ENCODE measurements at regions not wholly inside any gene's neighbourhood (a gene's known extent, or its start where the extent isn't known, plus 50 kb on each side); places are given as distances from the start of the nearest gene placed in this dataset.
"Not testable (repeated sequence)": the region's sequence is repeated elsewhere in the genome, so short reads cannot be mapped to it uniquely, and the experiment has no call there.

DNA sequence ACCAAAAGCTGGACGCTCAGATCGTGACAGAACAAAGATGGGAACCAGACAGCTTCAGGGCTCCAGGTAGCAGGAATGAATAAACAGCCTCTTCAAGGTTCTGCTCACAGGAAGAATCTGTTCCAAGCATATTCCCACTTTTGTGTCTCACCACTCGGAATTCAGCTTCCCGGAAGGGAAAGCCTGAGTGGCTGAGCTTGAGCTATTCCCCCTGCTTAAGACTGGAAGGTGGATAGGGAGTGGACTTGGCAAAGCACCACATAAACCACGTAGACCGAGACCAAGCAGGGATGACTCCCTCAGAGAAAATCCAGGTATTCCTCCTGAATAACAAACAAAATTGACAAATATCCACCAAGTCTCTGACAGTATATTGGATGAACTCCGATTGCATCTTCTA, 180.2 kb upstream of the NR2F2 start:
- Histone ChIP-seq H3K9me3 (ENCODE audit: control insufficient read depth in 1 of 2, low read length in 2 of 2) (no peaks in the 10 kb centered on the region), H3K27me3 (ENCODE audit: control insufficient read depth in 1 of 2, insufficient read depth in 2 of 2, low read length in 2 of 2) (no peaks in the 10 kb centered on the region), H3K36me3 (ENCODE audit: control insufficient read depth in 1 of 2, insufficient read depth in 2 of 2, low read length in 2 of 2) (no peaks in the 10 kb centered on the region), H3K4me1 (ENCODE audit: control insufficient read depth in 1 of 2, insufficient read depth in 2 of 2, low read length in 2 of 2) (no peaks in the 10 kb centered on the region), H3K9ac (ENCODE audit: low read depth in 1 of 2, low read length in 2 of 2) (no peak overlapping the region), H3K4me3 (ENCODE audit: low read depth in 1 of 2, low read length in 2 of 2) (no peak overlapping the region), H3K27ac (ENCODE audit: low read depth, low read length) (no peak overlapping the region)

DNA sequence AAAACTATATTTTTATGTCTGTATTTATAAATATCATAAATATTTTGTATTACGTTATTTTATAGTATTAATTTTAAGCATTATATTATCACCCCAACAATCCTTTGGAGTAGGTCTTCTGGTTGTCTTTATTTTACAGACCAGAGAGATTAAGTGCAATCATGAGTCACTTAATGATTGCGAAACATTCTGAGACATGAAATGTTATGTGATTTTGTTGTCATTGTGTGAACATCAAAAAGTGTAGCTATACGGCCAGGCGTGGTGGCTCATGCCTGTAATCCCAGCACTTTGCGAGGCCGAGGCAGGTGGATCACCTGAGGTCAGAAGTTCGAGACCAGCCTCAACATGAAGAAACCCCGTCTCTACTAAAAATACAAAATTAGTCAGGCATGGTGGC, 178.8 kb upstream of the NR2F2 start:
- H3K4me3 ChIP-seq (ENCODE audit: low read depth in 1 of 2, low read length in 2 of 2); H3K9ac ChIP-seq (ENCODE audit: low read depth in 1 of 2, low read length in 2 of 2); H3K4me1 ChIP-seq (ENCODE audit: control insufficient read depth in 1 of 2, insufficient read depth in 2 of 2, low read length in 2 of 2); H3K36me3 ChIP-seq (ENCODE audit: control insufficient read depth in 1 of 2, insufficient read depth in 2 of 2, low read length in 2 of 2); H3K27me3 ChIP-seq (ENCODE audit: control insufficient read depth in 1 of 2, insufficient read depth in 2 of 2, low read length in 2 of 2); H3K27ac ChIP-seq (ENCODE audit: low read depth, low read length); H3K9me3 ChIP-seq (ENCODE audit: control insufficient read depth in 1 of 2, low read length in 2 of 2): not testable (repeated sequence)

DNA sequence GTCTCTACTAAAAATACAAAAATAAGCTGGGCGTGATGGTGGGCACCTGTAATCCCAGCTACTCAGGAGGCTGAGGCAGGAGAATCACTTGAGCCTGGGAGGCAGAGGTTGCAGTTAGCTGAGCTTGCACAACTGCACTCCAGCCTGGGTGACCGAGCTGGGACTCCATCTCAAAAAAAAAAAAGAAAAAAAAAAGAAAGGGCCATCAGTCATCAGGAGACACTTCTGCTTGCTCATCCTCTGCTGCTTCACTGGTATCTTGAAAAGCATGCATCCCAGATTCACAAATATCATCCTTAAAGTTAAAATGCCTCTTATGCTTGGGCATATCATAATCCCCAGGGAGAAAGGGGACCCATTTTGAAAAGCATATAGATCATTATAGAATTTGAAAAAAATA, 176.6 kb upstream of the NR2F2 start:
- Histone ChIP-seq H3K9ac (ENCODE audit: low read depth in 1 of 2, low read length in 2 of 2) (no peak overlapping the region), H3K27me3 (ENCODE audit: control insufficient read depth in 1 of 2, insufficient read depth in 2 of 2, low read length in 2 of 2) (peaks cover 0 to 4% of the 10 kb centered on the region in 2 donors), H3K36me3 (ENCODE audit: control insufficient read depth in 1 of 2, insufficient read depth in 2 of 2, low read length in 2 of 2) (no peaks in the 10 kb centered on the region), H3K4me1 (ENCODE audit: control insufficient read depth in 1 of 2, insufficient read depth in 2 of 2, low read length in 2 of 2) (no peaks in the 10 kb centered on the region), H3K9me3 (ENCODE audit: control insufficient read depth in 1 of 2, low read length in 2 of 2) (no peaks in the 10 kb centered on the region), H3K4me3 (ENCODE audit: low read depth in 1 of 2, low read length in 2 of 2) (no peak overlapping the region), H3K27ac (ENCODE audit: low read depth, low read length) (no peak overlapping the region)

DNA sequence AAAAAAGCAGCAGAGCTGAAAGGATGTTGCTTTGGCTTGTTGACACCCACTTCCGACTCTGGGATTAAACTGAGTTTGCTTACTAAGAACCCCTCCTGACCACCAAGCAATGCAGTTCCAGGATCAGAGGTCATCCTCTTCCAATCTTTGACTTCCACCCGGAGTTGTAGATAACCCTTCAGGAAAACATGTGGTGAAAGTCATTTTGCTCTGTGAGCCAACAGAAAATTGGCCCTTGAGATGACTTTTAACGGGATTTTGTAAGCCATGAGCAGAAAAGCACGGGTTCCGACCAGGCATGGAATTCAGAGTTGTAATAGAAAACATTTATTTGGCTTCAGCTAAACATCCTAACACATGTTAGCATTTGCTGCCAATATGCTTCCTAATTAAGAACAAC, 171.6 kb upstream of the NR2F2 start:
- Histone ChIP-seq H3K36me3 (ENCODE audit: control insufficient read depth in 1 of 2, insufficient read depth in 2 of 2, low read length in 2 of 2) (no peaks in the 10 kb centered on the region), H3K4me1 (ENCODE audit: control insufficient read depth in 1 of 2, insufficient read depth in 2 of 2, low read length in 2 of 2) (peaks cover 6 to 10% of the 10 kb centered on the region in 2 donors), H3K9me3 (ENCODE audit: control insufficient read depth in 1 of 2, low read length in 2 of 2) (no peaks in the 10 kb centered on the region), H3K9ac (ENCODE audit: low read depth in 1 of 2, low read length in 2 of 2) (no peak overlapping the region), H3K4me3 (ENCODE audit: low read depth in 1 of 2, low read length in 2 of 2) (no peak overlapping the region), H3K27me3 (ENCODE audit: control insufficient read depth in 1 of 2, insufficient read depth in 2 of 2, low read length in 2 of 2) (peaks cover 0 to 4% of the 10 kb centered on the region in 2 donors), H3K27ac (ENCODE audit: low read depth, low read length) (no peak overlapping the region)

DNA sequence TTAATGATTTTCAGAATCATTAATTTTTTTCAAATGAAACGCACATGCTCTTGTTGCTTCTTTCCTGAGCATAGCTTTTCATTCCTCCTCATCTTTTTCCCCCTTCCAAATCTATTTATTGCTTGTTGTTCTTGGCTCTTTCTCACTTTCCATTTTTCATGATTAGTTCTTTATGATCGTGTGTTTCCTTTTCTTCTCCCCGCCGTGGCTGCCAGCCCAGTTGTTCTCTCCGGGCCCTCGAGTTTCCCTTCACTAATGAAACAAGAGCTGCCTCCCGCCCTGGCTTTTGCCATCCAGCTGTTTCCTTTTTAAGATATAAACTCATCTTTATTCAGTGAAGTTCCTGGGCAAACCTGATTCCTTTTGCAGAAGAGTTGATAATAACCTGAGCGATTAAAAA, 170.2 kb upstream of the NR2F2 start:
- no peak overlapping the region for H3K27ac ChIP-seq (ENCODE audit: low read depth, low read length)
- no peak overlapping the region for H3K9ac ChIP-seq (ENCODE audit: low read depth in 1 of 2, low read length in 2 of 2)
- H3K4me3 ChIP-seq (ENCODE audit: low read depth in 1 of 2, low read length in 2 of 2): no peak overlapping the region
- H3K9me3 ChIP-seq (ENCODE audit: control insufficient read depth in 1 of 2, low read length in 2 of 2): no peaks in the 10 kb centered on the region
- peaks cover 6 to 10% of the 10 kb centered on the region in 2 donors for H3K4me1 ChIP-seq (ENCODE audit: control insufficient read depth in 1 of 2, insufficient read depth in 2 of 2, low read length in 2 of 2)
- peaks cover 0 to 4% of the 10 kb centered on the region in 2 donors for H3K27me3 ChIP-seq (ENCODE audit: control insufficient read depth in 1 of 2, insufficient read depth in 2 of 2, low read length in 2 of 2)
- no peaks in the 10 kb centered on the region for H3K36me3 ChIP-seq (ENCODE audit: control insufficient read depth in 1 of 2, insufficient read depth in 2 of 2, low read length in 2 of 2)

DNA sequence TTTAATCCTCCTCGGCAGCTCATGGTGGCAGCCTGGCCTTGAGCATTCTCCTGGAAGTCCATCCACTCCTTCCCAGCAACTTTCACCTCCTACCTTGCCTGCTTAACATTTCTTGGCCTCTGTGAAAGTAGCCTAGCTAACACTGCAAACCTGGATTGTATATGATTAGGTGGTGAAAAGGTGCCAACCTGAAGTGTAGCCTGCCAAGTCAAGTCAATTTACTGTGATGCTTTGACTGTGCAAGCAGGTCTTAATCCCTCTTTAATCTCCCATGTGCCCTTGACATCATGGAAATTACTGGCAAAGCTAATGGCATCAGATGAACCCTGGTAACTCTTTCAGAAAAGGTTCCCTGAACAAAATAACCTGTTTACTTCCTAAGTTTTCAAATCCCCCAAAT, 169.7 kb upstream of the NR2F2 start:
- Histone ChIP-seq H3K4me3 (ENCODE audit: low read depth in 1 of 2, low read length in 2 of 2) (no peak overlapping the region), H3K27me3 (ENCODE audit: control insufficient read depth in 1 of 2, insufficient read depth in 2 of 2, low read length in 2 of 2) (peaks cover 0 to under 1% of the 10 kb centered on the region in 2 donors), H3K27ac (ENCODE audit: low read depth, low read length) (no peak overlapping the region), H3K9me3 (ENCODE audit: control insufficient read depth in 1 of 2, low read length in 2 of 2) (no peaks in the 10 kb centered on the region), H3K9ac (ENCODE audit: low read depth in 1 of 2, low read length in 2 of 2) (no peak overlapping the region), H3K36me3 (ENCODE audit: control insufficient read depth in 1 of 2, insufficient read depth in 2 of 2, low read length in 2 of 2) (no peaks in the 10 kb centered on the region), H3K4me1 (ENCODE audit: control insufficient read depth in 1 of 2, insufficient read depth in 2 of 2, low read length in 2 of 2) (peaks cover 6 to 10% of the 10 kb centered on the region in 2 donors)

DNA sequence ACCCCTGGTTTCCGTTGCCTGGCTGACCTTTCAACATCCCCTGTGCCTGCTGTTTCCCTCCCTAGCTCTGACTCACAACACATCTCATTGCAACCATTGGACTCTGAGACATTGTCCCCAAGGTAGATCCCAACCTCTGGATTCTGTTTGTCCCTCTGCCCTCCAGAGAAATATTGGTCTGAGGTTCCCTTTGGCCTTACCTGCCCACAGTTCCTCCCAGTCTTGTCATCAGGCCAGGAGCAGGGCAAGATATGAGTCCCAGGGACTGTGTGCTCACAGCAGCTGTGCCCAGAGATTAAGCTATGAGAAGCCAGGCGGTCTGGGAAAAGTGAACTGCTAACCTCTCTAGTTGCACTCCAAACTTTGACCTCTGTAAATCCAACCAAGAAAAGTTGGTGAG, 168.2 kb upstream of the NR2F2 start:
- Histone ChIP-seq H3K27ac (ENCODE audit: low read depth, low read length) (no peak overlapping the region), H3K9ac (ENCODE audit: low read depth in 1 of 2, low read length in 2 of 2) (no peak overlapping the region), H3K27me3 (ENCODE audit: control insufficient read depth in 1 of 2, insufficient read depth in 2 of 2, low read length in 2 of 2) (no peaks in the 10 kb centered on the region)

DNA sequence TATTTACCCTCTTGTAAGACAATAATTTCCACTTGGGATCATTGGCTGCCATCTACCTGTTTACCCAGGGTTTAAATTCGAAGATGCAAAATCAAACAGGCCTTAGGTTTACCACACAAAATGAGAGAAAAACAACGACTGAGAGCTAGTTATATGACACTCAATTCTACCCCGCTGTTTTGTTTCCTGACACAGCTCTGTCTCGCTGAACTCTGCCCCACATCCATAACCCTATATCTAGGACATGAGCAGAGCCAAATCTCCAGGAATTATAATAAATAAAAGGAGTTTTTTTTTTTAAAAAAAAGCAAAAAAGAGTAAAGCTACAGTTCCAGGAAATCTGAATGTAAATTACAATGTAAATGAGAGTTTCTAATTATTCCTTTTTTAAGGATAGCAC, 165.4 kb upstream of the NR2F2 start:
- H3K27me3 ChIP-seq (ENCODE audit: control insufficient read depth in 1 of 2, insufficient read depth in 2 of 2, low read length in 2 of 2): no peaks in the 10 kb centered on the region
- no peaks in the 10 kb centered on the region for H3K36me3 ChIP-seq (ENCODE audit: control insufficient read depth in 1 of 2, insufficient read depth in 2 of 2, low read length in 2 of 2)
- no peak overlapping the region for H3K9ac ChIP-seq (ENCODE audit: low read depth in 1 of 2, low read length in 2 of 2)
- no peak overlapping the region for H3K4me3 ChIP-seq (ENCODE audit: low read depth in 1 of 2, low read length in 2 of 2)
- H3K9me3 ChIP-seq (ENCODE audit: control insufficient read depth in 1 of 2, low read length in 2 of 2): no peaks in the 10 kb centered on the region
- H3K4me1 ChIP-seq (ENCODE audit: control insufficient read depth in 1 of 2, insufficient read depth in 2 of 2, low read length in 2 of 2): peaks cover 6 to 10% of the 10 kb centered on the region in 2 donors
- no peak overlapping the region for H3K27ac ChIP-seq (ENCODE audit: low read depth, low read length)

More for the DNA sequence above, 168.2 kb upstream of the NR2F2 start:
- no peaks in the 10 kb centered on the region for H3K36me3 ChIP-seq (ENCODE audit: control insufficient read depth in 1 of 2, insufficient read depth in 2 of 2, low read length in 2 of 2)
- H3K9me3 ChIP-seq (ENCODE audit: control insufficient read depth in 1 of 2, low read length in 2 of 2): no peaks in the 10 kb centered on the region
- H3K4me3 ChIP-seq (ENCODE audit: low read depth in 1 of 2, low read length in 2 of 2): no peak overlapping the region
- H3K4me1 ChIP-seq (ENCODE audit: control insufficient read depth in 1 of 2, insufficient read depth in 2 of 2, low read length in 2 of 2): peaks cover 6 to 10% of the 10 kb centered on the region in 2 donors

DNA sequence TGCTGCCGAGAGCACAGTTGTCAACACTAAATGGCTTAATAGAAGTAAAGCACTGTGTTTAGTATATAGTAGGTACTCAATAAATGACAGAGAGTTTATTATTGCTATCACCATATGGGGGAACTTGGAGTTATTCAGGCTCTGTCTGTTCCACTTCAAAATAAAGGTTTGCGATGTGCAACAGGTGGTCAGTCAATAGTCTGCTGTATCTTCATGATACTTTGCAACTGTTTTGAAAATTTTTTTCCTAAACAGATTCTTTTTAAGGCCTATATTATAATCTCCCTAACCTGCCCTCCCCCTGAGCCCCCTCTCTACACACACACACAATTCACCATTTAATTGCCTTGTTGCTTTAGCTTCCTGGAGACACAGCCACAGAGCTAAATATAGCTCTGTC, 164.7 kb upstream of the NR2F2 start:
- Histone ChIP-seq H3K4me3 (ENCODE audit: low read depth in 1 of 2, low read length in 2 of 2) (no peak overlapping the region), H3K9ac (ENCODE audit: low read depth in 1 of 2, low read length in 2 of 2) (no peak overlapping the region), H3K4me1 (ENCODE audit: control insufficient read depth in 1 of 2, insufficient read depth in 2 of 2, low read length in 2 of 2) (peaks cover 6% of the 10 kb centered on the region in 2 donors), H3K27ac (ENCODE audit: low read depth, low read length) (no peak overlapping the region), H3K27me3 (ENCODE audit: control insufficient read depth in 1 of 2, insufficient read depth in 2 of 2, low read length in 2 of 2) (no peaks in the 10 kb centered on the region), H3K36me3 (ENCODE audit: control insufficient read depth in 1 of 2, insufficient read depth in 2 of 2, low read length in 2 of 2) (no peaks in the 10 kb centered on the region), H3K9me3 (ENCODE audit: control insufficient read depth in 1 of 2, low read length in 2 of 2) (no peaks in the 10 kb centered on the region)

DNA sequence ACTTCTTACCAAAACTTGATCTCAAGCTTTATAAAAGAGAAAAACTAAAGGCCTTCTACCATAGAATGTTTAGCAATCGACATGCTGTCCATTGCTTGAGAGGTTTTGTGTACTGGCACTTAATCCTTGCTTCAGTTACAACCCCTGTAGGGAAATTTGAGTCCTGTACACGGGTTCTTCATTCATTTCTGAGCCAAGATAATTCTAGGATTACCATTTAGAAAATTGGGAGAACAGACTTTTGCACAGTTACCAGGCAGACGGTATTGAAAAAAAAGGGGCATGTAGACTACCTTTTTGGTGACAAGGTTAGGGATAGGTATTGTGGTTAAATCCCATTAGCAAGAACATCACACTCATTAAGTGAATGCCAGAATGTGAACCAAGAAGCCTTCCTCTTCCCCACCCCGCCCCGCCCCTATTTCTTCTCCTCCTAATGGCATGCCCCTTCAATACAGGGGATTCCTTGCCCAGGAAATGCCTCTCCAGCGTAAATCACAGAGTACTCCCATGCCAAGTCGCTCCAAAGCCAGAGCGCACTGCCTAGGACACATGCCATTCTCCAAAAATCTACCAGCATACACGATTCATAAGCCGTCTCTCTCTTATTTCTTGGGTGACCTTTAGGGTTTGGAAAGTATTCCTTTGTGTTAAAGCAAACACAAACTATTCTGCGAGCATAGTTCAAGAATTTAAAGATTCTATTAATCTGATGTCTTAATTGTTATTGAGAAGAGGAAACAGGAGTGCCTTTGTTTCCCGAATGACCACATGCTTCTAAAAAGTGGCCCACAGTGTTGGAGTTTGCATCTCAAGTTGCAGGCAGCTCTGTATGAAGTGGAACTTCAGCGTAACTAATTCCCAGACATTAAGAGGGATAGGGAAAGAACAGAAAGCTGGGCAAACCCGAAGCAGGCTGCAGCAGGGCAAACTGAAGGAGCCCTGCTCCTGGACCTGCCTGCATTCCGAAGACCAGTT, 164.0 kb upstream of the NR2F2 start:
- Histone ChIP-seq H3K9me3 (ENCODE audit: control insufficient read depth in 1 of 2, low read length in 2 of 2) (no peaks in the 10 kb centered on the region), H3K27me3 (ENCODE audit: control insufficient read depth in 1 of 2, insufficient read depth in 2 of 2, low read length in 2 of 2) (no peaks in the 10 kb centered on the region), H3K4me3 (ENCODE audit: low read depth in 1 of 2, low read length in 2 of 2) (no peak overlapping the region), H3K9ac (ENCODE audit: low read depth in 1 of 2, low read length in 2 of 2) (no peak overlapping the region), H3K4me1 (ENCODE audit: control insufficient read depth in 1 of 2, insufficient read depth in 2 of 2, low read length in 2 of 2) (peaks cover 5 to 8% of the 10 kb centered on the region in 2 donors), H3K36me3 (ENCODE audit: control insufficient read depth in 1 of 2, insufficient read depth in 2 of 2, low read length in 2 of 2) (no peaks in the 10 kb centered on the region), H3K27ac (ENCODE audit: low read depth, low read length) (no peak overlapping the region)

Measured in duodenal mucosa (tissue), 2 donors.